Upper lobe of right lung (tissue), 1 donor: ENCODE measurements at regions not wholly inside any gene's neighbourhood (a gene's known extent, or its start where the extent isn't known, plus 50 kb on each side); places are given as distances from the start of the nearest gene placed in this dataset.
"Not testable (repeated sequence)": the region's sequence is repeated elsewhere in the genome, so short reads cannot be mapped to it uniquely, and the experiment has no call there.

Experiments used
- ATAC-seq: fragments of 200-7000 bp; cut with Tn5 transposase; one replicate; pipeline ENCODE4 v1.9.1; 2020; ENCODE audit warnings: mild to moderate bottlenecking, moderate library complexity
- DNase-seq: peaks from one replicate; pipeline ENCODE4 v3.0.0-alpha.2; 2020
- H3K27ac ChIP-seq: fragments of 200-600 bp; one replicate; pipeline ENCODE4 v1.8.0; 2022
- H3K27me3 ChIP-seq: fragments of 200-600 bp; one replicate; pipeline ENCODE4 v1.8.0; 2022; ENCODE audit warnings: mild to moderate bottlenecking
- H3K36me3 ChIP-seq: fragments of 200-600 bp; one replicate; pipeline ENCODE4 v1.8.0; 2022
- H3K4me1 ChIP-seq: fragments of 200-600 bp; one replicate; pipeline ENCODE4 v1.8.0; 2022
- H3K4me3 ChIP-seq: fragments of 200-600 bp; one replicate; pipeline ENCODE4 v1.8.0; 2022; ENCODE audit warnings: mild to moderate bottlenecking
- H3K9me3 ChIP-seq: fragments of 200-600 bp; one replicate; pipeline ENCODE4 v1.8.0; 2022
- CTCF ChIP-seq: fragments of 200-600 bp; IDR thresholded peaks from one replicate; pipeline ENCODE4 v1.8.0; 2022; ENCODE audit warnings: antibody characterized with exemption
- intact Hi-C: fragments of 100-400 bp; cut with DNase I; formaldehyde crosslinking; loops from one replicate; pipeline ENCODE4 v1.11.0; 2022
- donor health status: DM: no; HTN: yes; CAD: no; lungs with severe emphysema.

- intact Hi-C loops, result no loop called here
These were observed 143.8 kb upstream of the FGF10 start for GRCh38 chr5:44532981-44533380.

GRCh38 chr5:44531756-44532155 is 142.5 kb upstream of the FGF10 start:
- H3K36me3 ChIP-seq, H3K27ac ChIP-seq, H3K9me3 ChIP-seq, DNase-seq, intact Hi-C loops, H3K4me3 ChIP-seq, H3K27me3 ChIP-seq, ATAC-seq, H3K4me1 ChIP-seq: not testable (repeated sequence)

More at GRCh38 chr5:44532981-44533380, 143.8 kb upstream of the FGF10 start:
- Histone ChIP-seq H3K36me3 (no peaks in the 10 kb centered on the region), H3K4me1 (no peaks in the 10 kb centered on the region), H3K27me3 (no peaks in the 10 kb centered on the region), H3K9me3 (no peaks in the 10 kb centered on the region), H3K4me3 (no peak overlapping the region), H3K27ac (no peak overlapping the region)
- no peak for ATAC-seq
- no peak for DNase-seq
- no peak for TF ChIP-seq CTCF

- H3K9me3 ChIP-seq, ATAC-seq, intact Hi-C loops: not testable (repeated sequence)
These were observed 141.6 kb upstream of the FGF10 start for GRCh38 chr5:44530783-44531182.

GRCh38 chr5:44511596-44511995 is 122.4 kb upstream of the FGF10 start:
- no peak overlapping the region for H3K27ac ChIP-seq

More at GRCh38 chr5:44530783-44531182, 141.6 kb upstream of the FGF10 start:
- H3K4me1 ChIP-seq, H3K27ac ChIP-seq, H3K36me3 ChIP-seq, H3K27me3 ChIP-seq, DNase-seq, H3K4me3 ChIP-seq: not testable (repeated sequence)

GRCh38 chr5:44506561-44506960 is 117.3 kb upstream of the FGF10 start:
- no peak for DNase-seq
- ATAC-seq, result no peak
- intact Hi-C loops, result no loop called here
- TF ChIP-seq CTCF, result no peak
- no peaks in the 10 kb centered on the region for H3K27me3 ChIP-seq
- no peaks in the 10 kb centered on the region for H3K4me1 ChIP-seq
- no peaks in the 10 kb centered on the region for H3K9me3 ChIP-seq
- H3K27ac ChIP-seq, result no peak overlapping the region
- no peak overlapping the region for H3K4me3 ChIP-seq
- H3K36me3 ChIP-seq, result no peaks in the 10 kb centered on the region

More at GRCh38 chr5:44511596-44511995, 122.4 kb upstream of the FGF10 start:
- DNase-seq, result no peak
- Histone ChIP-seq H3K4me1 (no peaks in the 10 kb centered on the region), H3K9me3 (no peaks in the 10 kb centered on the region), H3K4me3 (no peak overlapping the region), H3K36me3 (no peaks in the 10 kb centered on the region), H3K27me3 (no peaks in the 10 kb centered on the region)
- ATAC-seq, result no peak
- no peak for TF ChIP-seq CTCF
- intact Hi-C loops, result no loop called here

- no peak for DNase-seq
- intact Hi-C loops, result no loop called here
- no peak overlapping the region for H3K27ac ChIP-seq
- TF ChIP-seq CTCF, result no peak
- H3K9me3 ChIP-seq, result no peaks in the 10 kb centered on the region
- H3K4me1 ChIP-seq, result no peaks in the 10 kb centered on the region
- no peaks in the 10 kb centered on the region for H3K27me3 ChIP-seq
- no peak overlapping the region for H3K4me3 ChIP-seq
- ATAC-seq, result no peak
- H3K36me3 ChIP-seq, result no peaks in the 10 kb centered on the region
These were observed 110.2 kb upstream of the FGF10 start for GRCh38 chr5:44499381-44499780.

- no peak for ATAC-seq
- Histone ChIP-seq H3K27me3 (no peaks in the 10 kb centered on the region), H3K27ac (no peak overlapping the region), H3K36me3 (no peaks in the 10 kb centered on the region), H3K4me3 (no peak overlapping the region), H3K9me3 (no peaks in the 10 kb centered on the region), H3K4me1 (no peaks in the 10 kb centered on the region)
- intact Hi-C loops, result no loop called here
- no peak for DNase-seq
- TF ChIP-seq CTCF, result no peak
These were observed 108.4 kb upstream of the FGF10 start for GRCh38 chr5:44497606-44498005.
